IPS DF 6.9 (cell line): ENCODE measurements at regions not wholly inside any gene's neighbourhood (a gene's known extent, or its start where the extent isn't known, plus 50 kb on each side); places are given as distances from the start of the nearest gene placed in this dataset.
"Not testable (repeated sequence)": the region's sequence is repeated elsewhere in the genome, so short reads cannot be mapped to it uniquely, and the experiment has no call there.

Source experiments
- DNase-seq: peaks from one replicate; pipeline ENCODE4 v3.0.0-alpha.2; 2013; ENCODE audit warnings: low read depth, low spot score
- H3K27ac ChIP-seq: one replicate; pipeline ENCODE4 v1.5.1; 2013; ENCODE audit warnings: low read length, control low read depth
- H3K27me3 ChIP-seq: 2 replicates; pipeline ENCODE4 v1.6.1; 2013; ENCODE audit warnings: mild to moderate bottlenecking, low read length; ENCODE audit not compliant: control insufficient read depth, insufficient read depth
- H3K36me3 ChIP-seq: 2 replicates; pipeline ENCODE4 v1.6.1; 2013; ENCODE audit warnings: low read length; ENCODE audit not compliant: control insufficient read depth, insufficient read depth
- H3K4me1 ChIP-seq: 2 replicates; pipeline ENCODE4 v1.6.1; 2013; ENCODE audit warnings: low read length; ENCODE audit not compliant: control insufficient read depth, insufficient read depth
- H3K4me3 ChIP-seq: 2 replicates; pipeline ENCODE4 v1.5.1; 2013; ENCODE audit warnings: mild to moderate bottlenecking, low read length
- H3K9me3 ChIP-seq: 2 replicates; pipeline ENCODE4 v1.6.1; 2013; ENCODE audit warnings: low read length, inconsistent platforms; ENCODE audit not compliant: control insufficient read depth, insufficient read depth
- WGBS: extraction: QIAGEN DNeasy Blood & Tissue Kit; methylation state at CpG from one replicate; pipeline ENCODE4 v1.1.7; 2013; ENCODE audit warnings: mixed read lengths, missing lambda C conversion rate; ENCODE audit not compliant: insufficient read length, insufficient coverage; 5-methylcytosine and 5-hydroxymethylcytosine counted together

DNA sequence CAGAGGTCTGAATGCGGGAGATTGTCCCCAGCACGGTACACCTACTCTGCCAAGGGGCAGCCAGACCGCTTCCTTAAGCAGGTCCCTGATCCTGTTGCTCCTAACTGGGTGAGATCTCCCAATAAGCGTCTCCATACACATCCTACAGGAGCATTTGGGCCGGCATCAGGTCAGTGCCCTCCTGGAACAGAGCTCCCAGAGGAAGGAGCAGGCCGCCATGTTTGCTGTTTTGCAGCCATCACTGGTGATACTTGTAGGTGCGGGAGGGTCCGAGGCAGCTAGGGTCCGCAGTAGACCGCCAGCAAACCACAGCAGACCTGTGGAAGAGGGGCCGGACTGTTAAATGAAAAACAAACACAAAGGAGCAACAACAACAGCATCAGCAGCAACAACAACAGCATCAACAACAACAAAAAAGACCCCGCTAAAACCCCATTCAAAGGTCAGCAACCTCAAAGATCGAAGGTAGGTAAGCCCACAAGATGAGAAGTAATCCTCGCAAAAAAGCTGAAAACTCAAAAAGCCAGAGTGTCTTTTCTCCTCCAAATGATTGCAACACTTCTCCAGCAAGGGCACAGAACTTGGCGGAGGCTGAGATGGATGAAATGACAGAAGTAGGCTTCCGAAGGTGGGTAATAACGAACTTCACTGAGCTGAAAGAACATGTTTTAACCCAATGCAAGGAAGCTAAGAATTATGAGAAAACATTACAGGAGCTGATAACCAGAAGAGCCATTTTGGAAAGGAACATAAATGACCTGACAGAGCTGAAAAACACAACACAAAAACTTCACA, 79.0 kb upstream of the CDH7 start:
- no peak overlapping the region for H3K4me3 ChIP-seq
- H3K4me1 ChIP-seq, result no peaks in the 10 kb centered on the region
- H3K27ac ChIP-seq, result no peak overlapping the region
- H3K9me3 ChIP-seq, result no peaks in the 10 kb centered on the region
- no peak for DNase-seq
- H3K27me3 ChIP-seq, result no peaks in the 10 kb centered on the region
- no peaks in the 10 kb centered on the region for H3K36me3 ChIP-seq
- no CpG with 5 or more reads among the region's 17 CpGs for WGBS

DNA sequence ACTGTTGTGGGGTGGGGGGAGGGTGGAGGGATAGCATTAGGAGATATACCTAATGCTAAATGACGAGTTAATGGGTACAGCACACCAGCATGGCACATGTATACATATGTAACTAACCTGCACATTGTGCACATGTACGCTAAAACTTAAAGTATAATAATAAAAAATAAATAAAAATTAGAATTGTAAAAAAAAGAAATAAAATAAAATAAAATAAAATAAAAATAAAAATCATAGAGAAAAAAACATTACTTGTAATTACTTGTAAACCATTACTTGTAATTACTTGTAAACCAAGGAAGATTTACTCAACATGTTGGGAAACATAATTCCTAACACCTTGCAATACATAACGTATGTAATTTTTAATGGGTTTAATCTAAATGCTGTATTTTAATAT, 80.7 kb upstream of the CDH7 start:
- H3K4me1 ChIP-seq, result not testable (repeated sequence)
- WGBS, result no CpG with 5 or more reads among the region's 3 CpGs

DNA sequence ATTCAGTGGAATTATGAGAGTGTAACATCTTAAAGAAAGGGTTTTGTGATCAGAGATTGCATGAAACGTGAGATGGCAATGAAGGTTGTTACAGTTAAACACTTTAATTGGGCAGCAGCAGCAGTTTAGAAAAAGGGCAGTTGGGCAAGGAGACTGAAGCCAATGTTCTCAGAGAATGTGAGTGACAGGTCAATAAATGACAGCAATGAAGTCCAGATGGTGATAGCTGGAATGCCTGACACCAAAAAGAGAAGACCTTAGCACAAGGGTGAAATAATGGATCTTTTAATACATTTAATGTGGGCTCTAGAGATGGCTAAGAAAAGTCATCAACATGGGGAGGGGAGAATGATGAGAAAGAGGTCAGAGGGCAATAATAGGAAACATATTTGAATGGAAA, 89.4 kb upstream of the CDH7 start:
- no CpG with 5 or more reads among the region's 1 CpG for WGBS
- Histone ChIP-seq H3K27me3 (no peaks in the 10 kb centered on the region), H3K4me1 (no peaks in the 10 kb centered on the region; the same call in 1 of the 2 replicates), H3K9me3 (no peaks in the 10 kb centered on the region), H3K36me3 (no peaks in the 10 kb centered on the region), H3K4me3 (no peak overlapping the region), H3K27ac (no peak overlapping the region)
- DNase-seq, result no peak

More for the DNA sequence above, 80.7 kb upstream of the CDH7 start:
- H3K36me3 ChIP-seq, H3K9me3 ChIP-seq, DNase-seq, H3K27ac ChIP-seq, H3K27me3 ChIP-seq, H3K4me3 ChIP-seq: not testable (repeated sequence)

DNA sequence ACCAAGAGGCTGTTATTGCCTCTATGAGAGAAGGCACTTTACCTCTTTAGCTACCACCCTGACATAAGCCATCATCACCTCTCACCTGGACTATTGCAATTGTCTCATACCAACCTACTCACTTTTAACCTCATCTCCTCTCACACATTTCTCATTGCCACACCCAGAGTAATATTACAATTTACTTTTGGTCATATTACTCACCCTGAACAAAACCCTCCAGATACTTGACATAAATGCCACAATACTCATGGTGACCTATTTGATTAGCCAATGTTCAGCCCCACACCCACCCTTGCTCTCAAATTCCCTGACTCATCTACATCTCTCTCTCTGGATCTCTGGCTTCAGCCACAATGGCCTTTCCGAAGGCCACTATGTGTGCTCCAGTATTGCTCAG, 90.9 kb upstream of the CDH7 start:
- no peaks in the 10 kb centered on the region for H3K36me3 ChIP-seq
- no peak overlapping the region for H3K27ac ChIP-seq
- H3K9me3 ChIP-seq, result no peaks in the 10 kb centered on the region
- no CpG with 5 or more reads among the region's 1 CpG for WGBS
- no peak for DNase-seq
- no peak overlapping the region for H3K4me3 ChIP-seq
- H3K27me3 ChIP-seq, result no peaks in the 10 kb centered on the region
- no peaks in the 10 kb centered on the region; the same call in 1 of the 2 replicates for H3K4me1 ChIP-seq

DNA sequence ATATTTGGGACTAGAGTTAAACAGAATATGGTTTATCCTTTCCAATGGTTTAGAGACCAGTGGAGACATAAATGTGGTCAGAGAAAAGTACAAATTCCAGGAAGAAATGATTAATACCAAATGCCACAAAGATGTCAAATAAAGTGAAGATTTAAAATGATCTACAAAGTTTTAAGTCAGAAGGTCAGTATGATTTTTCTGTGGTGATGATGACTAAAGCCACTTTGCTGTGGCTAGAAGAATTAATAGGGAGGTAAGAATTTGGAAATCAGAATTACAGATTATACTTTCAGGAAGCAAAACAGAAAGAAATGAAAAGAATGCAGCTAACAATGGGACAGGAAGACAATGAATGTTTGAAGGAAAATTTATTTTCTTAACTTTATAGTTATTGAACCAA, 91.5 kb upstream of the CDH7 start:
- no peak overlapping the region for H3K4me3 ChIP-seq
- H3K36me3 ChIP-seq, result no peaks in the 10 kb centered on the region
- no peak overlapping the region for H3K27ac ChIP-seq
- DNase-seq, result no peak
- H3K27me3 ChIP-seq, result no peaks in the 10 kb centered on the region
- no peaks in the 10 kb centered on the region; the same call in 1 of the 2 replicates for H3K4me1 ChIP-seq
- no peaks in the 10 kb centered on the region for H3K9me3 ChIP-seq

DNA sequence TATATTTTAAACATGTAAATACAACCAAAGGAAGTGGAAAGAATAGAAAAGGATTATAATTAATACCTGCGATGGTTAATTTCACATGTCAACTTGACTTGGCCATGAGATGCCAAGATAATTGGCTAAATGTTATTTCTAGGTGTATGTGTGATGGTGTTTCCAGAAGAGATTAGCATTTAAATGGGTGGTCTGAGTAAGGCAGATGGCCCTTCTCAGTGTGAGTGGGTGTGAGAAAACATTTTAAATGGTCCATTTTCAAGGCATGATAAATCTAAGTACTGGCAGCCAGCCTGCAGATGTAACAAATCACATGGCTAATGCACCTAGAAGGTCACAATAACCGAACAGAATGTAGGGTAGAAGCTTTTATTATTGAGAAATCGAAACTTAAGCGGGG, 99.6 kb upstream of the CDH7 start:
- Histone ChIP-seq H3K4me3 (no peak overlapping the region), H3K4me1 (no peaks in the 10 kb centered on the region), H3K36me3 (no peaks in the 10 kb centered on the region), H3K9me3 (no peaks in the 10 kb centered on the region), H3K27ac (no peak overlapping the region), H3K27me3 (no peaks in the 10 kb centered on the region)
- DNase-seq, result no peak
- no CpG with 5 or more reads among the region's 4 CpGs for WGBS

DNA sequence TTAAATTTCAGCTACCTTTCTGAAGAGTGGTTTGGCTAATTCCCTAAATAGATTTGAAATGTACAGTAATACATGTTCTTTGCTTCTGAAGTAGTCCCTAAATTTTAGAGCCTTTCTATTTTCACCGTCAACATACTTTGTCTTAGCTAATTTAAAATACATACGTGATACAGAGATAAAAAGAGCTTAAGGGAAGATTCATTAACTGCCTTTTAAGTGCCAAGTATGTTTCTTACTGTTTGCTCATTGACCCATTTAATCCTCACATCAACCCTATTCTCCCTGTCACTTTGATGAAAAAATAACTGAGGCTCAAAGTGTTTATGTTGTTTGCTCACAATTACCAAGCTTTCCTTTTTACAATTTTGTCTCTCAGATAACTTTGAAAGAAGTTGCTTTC, 118.6 kb upstream of the CDH7 start:
- H3K4me3 ChIP-seq, result no peak overlapping the region
- DNase-seq, result no peak
- H3K9me3 ChIP-seq, result no peaks in the 10 kb centered on the region
- H3K36me3 ChIP-seq, result no peaks in the 10 kb centered on the region
- H3K4me1 ChIP-seq, result no peaks in the 10 kb centered on the region
- no CpG with 5 or more reads among the region's 2 CpGs for WGBS
- H3K27ac ChIP-seq, result no peak overlapping the region
- H3K27me3 ChIP-seq, result no peaks in the 10 kb centered on the region

DNA sequence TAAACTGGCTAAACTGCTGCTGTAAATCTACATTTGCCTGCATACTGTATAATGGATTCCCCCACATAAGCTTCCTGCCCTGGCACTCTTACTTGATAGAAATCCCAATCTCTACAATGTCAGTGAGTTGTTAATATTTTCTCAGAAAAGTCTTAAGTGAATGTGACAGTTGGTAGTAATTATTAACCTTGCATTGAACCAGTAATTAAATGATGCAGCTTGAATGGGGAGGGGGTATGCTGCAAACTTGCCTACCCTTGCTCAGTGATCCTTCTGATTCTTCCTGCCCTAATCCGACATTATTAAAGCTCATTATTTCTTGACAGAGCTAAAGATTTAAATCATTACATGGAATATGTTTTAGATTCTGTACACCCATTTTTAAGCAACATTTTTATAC, 119.0 kb upstream of the CDH7 start:
- Histone ChIP-seq H3K4me1 (no peaks in the 10 kb centered on the region), H3K36me3 (no peaks in the 10 kb centered on the region), H3K4me3 (no peak overlapping the region), H3K27me3 (no peaks in the 10 kb centered on the region), H3K27ac (no peak overlapping the region), H3K9me3 (no peaks in the 10 kb centered on the region)
- no peak for DNase-seq
- WGBS, result no CpG with 5 or more reads among the region's 1 CpG

DNA sequence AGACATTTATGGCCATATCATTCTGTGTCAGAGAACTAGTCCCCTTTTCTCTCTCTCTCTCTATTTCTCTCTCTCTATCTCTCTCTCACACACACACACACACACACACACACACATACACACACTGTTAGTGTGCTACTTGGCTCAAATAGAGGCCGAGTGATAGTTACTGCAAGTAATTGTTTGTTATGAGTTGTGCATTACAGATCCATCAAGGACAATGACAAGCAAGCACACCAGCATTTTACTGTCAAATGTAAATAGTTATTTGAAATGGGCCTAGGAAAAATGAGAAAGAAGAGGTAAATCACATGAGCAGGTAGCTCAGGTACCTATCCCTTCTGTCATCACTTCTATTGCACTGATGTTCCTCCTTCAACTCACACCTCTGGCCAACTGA, 122.4 kb upstream of the CDH7 start:
- WGBS, result no CpG with 5 or more reads among the region's 1 CpG

DNA sequence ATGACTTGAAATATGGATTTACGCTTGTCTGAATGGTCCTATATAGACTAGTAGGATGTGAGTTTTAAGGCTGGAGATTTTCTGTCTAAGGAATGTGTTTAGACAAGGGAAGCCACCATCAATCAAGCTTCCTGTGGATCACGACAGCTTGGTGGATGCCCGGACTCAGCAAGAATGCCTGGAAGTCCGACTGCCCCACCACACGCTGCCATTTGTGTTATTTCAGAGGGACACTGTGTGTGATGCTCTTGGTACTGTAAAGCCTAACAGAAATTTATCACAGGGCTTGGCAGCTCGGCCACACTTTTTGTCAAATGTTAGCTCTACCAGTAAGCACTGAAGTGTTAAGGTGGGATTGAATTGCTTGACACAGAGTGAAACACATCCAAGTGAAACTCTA, 127.1 kb upstream of the CDH7 start:
- DNase-seq, result no peak
- Histone ChIP-seq H3K36me3 (no peaks in the 10 kb centered on the region), H3K27ac (no peak overlapping the region), H3K4me1 (no peaks in the 10 kb centered on the region; the same call in 1 of the 2 replicates), H3K27me3 (no peaks in the 10 kb centered on the region), H3K4me3 (no peak overlapping the region), H3K9me3 (no peaks in the 10 kb centered on the region)
- WGBS, result no CpG with 5 or more reads among the region's 6 CpGs

More for the DNA sequence above, 122.4 kb upstream of the CDH7 start:
- H3K36me3 ChIP-seq, result no peaks in the 10 kb centered on the region
- no peaks in the 10 kb centered on the region for H3K4me1 ChIP-seq
- no peak overlapping the region for H3K4me3 ChIP-seq
- no peaks in the 10 kb centered on the region for H3K9me3 ChIP-seq
- no peaks in the 10 kb centered on the region for H3K27me3 ChIP-seq
- no peak for DNase-seq
- no peak overlapping the region for H3K27ac ChIP-seq

DNA sequence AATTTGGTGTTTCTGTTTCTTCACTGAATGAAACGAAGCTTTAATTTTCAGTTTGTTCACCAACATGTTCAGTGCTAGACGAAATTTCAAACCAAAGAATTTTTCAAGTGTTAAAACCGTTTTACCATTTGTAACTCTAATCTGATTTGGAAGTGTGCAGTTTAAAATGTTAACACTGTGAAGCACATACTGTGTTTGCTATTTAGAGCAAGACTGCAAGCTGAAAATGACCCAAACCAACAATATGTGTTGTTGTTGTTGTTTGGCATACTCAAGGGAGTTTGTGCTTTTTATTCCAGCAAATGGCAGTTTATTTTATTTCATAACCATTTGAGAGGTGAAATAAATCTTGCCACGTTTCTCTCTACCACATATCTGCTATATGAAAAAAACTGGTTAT, 128.4 kb upstream of the CDH7 start:
- WGBS, result no CpG with 5 or more reads among the region's 4 CpGs
- no peaks in the 10 kb centered on the region for H3K36me3 ChIP-seq
- H3K4me3 ChIP-seq, result no peak overlapping the region
- H3K27me3 ChIP-seq, result no peaks in the 10 kb centered on the region
- H3K4me1 ChIP-seq, result no peaks in the 10 kb centered on the region; the same call in 1 of the 2 replicates
- H3K27ac ChIP-seq, result no peak overlapping the region
- DNase-seq, result no peak
- H3K9me3 ChIP-seq, result no peaks in the 10 kb centered on the region
